OCI-LY7 (cell line): ENCODE measurements at regions not wholly inside any gene's neighbourhood (a gene's known extent, or its start where the extent isn't known, plus 50 kb on each side); places are given as distances from the start of the nearest gene placed in this dataset.

Experiments used
- BruUV-seq: library from RNA; stranded (reverse); fragments of 400-500 nt; replicated peaks from 2 replicates; lab custom pipeline; 2021; lab: Mats Ljungman, UMichigan
- CTCF ChIA-PET: fragments of 300-600 bp; sonication (Branson Sonifier 250); formaldehyde crosslinking; loops from one replicate; lab custom pipeline; 2022; ENCODE audit warnings: antibody characterized with exemption; ENCODE audit not compliant: unreplicated experiment; lab: Charles Lee
- POLR2A ChIA-PET: fragments of 300-600 bp; sonication (Branson Sonifier 250); formaldehyde crosslinking; loops from one replicate; lab custom pipeline; 2022; ENCODE audit warnings: antibody characterized with exemption; lab: Charles Lee
- DNase-seq: peaks from one replicate; pipeline ENCODE4 v3.0.0-alpha.2; 2015; ENCODE audit warnings: low spot score
- H2AFZ ChIP-seq: fragments of 200-600 bp; sonication (generic), shearing (Covaris generic); 2 replicates; pipeline ENCODE4 v1.6.1; 2014; ENCODE audit warnings: mild to moderate bottlenecking, antibody characterized with exemption, low read length, moderate library complexity
- H3K27ac ChIP-seq: fragments of 200-600 bp; sonication (generic); 2 replicates; pipeline ENCODE4 v1.5.1; 2014; ENCODE audit warnings: mixed run types, low read depth, mild to moderate bottlenecking, moderate library complexity, low read length, inconsistent platforms; ENCODE audit not compliant: poor library complexity, severe bottlenecking
- H3K36me3 ChIP-seq: fragments of 200-600 bp; sonication (generic); 2 replicates; pipeline ENCODE4 v1.6.1; 2014; ENCODE audit warnings: mild to moderate bottlenecking, antibody characterized with exemption, low read length, moderate library complexity, mixed read lengths; ENCODE audit not compliant: insufficient read depth
- H3K4me1 ChIP-seq: fragments of 200-600 bp; sonication (generic); 2 replicates; pipeline ENCODE4 v1.5.1; 2014; ENCODE audit warnings: mild to moderate bottlenecking, low read length; ENCODE audit not compliant: insufficient read depth, poor library complexity, severe bottlenecking
- H3K4me2 ChIP-seq: fragments of 200-600 bp; sonication (generic); 2 replicates; pipeline ENCODE4 v1.6.1; 2014; ENCODE audit warnings: mild to moderate bottlenecking, low read length
- H3K4me3 ChIP-seq: fragments of 200-600 bp; sonication (generic); 2 replicates; pipeline ENCODE4 v1.5.1; 2014; ENCODE audit warnings: mild to moderate bottlenecking, low read depth, low read length; ENCODE audit not compliant: poor library complexity, severe bottlenecking
- H3K79me2 ChIP-seq: fragments of 200-600 bp; sonication (generic); 2 replicates; pipeline ENCODE4 v1.6.1; 2016; ENCODE audit warnings: low read depth, mild to moderate bottlenecking, low read length, moderate library complexity, mixed read lengths; ENCODE audit not compliant: insufficient read depth
- H3K9me2 ChIP-seq: fragments of 200-600 bp; sonication (generic); 2 replicates; pipeline ENCODE4 v1.6.1; 2016; ENCODE audit warnings: mild to moderate bottlenecking, low read length, mixed read lengths; ENCODE audit not compliant: insufficient read depth
- H3K9me3 ChIP-seq: fragments of 200-600 bp; sonication (generic); 2 replicates; pipeline ENCODE4 v1.6.1; 2014; ENCODE audit warnings: mild to moderate bottlenecking, mixed run types, low read length, mixed read lengths
- H4K20me1 ChIP-seq: fragments of 200-600 bp; sonication (generic); 2 replicates; pipeline ENCODE4 v1.6.1; 2014; ENCODE audit warnings: mild to moderate bottlenecking, antibody characterized with exemption, low read length, moderate library complexity, mixed read lengths; ENCODE audit not compliant: insufficient read depth
- EZH2phosphoT487 ChIP-seq: fragments of 200-600 bp; sonication (generic); IDR thresholded peaks from 2 replicates; pipeline ENCODE4 v1.6.1; 2018; ENCODE audit warnings: low read depth, borderline replicate concordance, mild to moderate bottlenecking, mixed run types, antibody characterized with exemption, low read length, moderate library complexity, mixed read lengths
- intact Hi-C: fragments of 100-400 bp; cut with micrococcal nuclease; formaldehyde crosslinking; loops from one replicate; pipeline ENCODE4 v1.10.0; 2022; ENCODE audit not compliant: unreplicated experiment
- TF ChIP-seq, protein P1 (sequence below): fragments of 200-600 bp; sonication (generic); conservative IDR thresholded peaks from 2 replicates; pipeline ENCODE4 v1.5.1; 2014; ENCODE audit warnings: mild to moderate bottlenecking, antibody characterized with exemption, low read length, moderate library complexity, mixed read lengths

- no peak overlapping the region for H3K4me3 ChIP-seq
- H3K36me3 ChIP-seq, result no peaks in the 10 kb centered on the region
- no TSS peak for BruUV-seq
Measured at GRCh38 chr3:118097226-118097625, 937.4 kb downstream of the IGSF11 start.

GRCh38 chr3:118097660-118098059 lies 937.0 kb downstream of the IGSF11 start:
- no peak overlapping the region for H3K4me3 ChIP-seq
- H3K9me3 ChIP-seq, result peaks cover 2% of the 10 kb centered on the region; the same call in 1 of the 2 replicates
- H4K20me1 ChIP-seq, result no peaks in the 10 kb centered on the region
- H3K36me3 ChIP-seq, result no peaks in the 10 kb centered on the region
- H3K27ac ChIP-seq, result no peak overlapping the region
- BruUV-seq, result no TSS peak
- CTCF ChIA-PET, result no interaction called here
- no peak overlapping the region for H3K4me2 ChIP-seq
- H3K4me1 ChIP-seq, result no peaks in the 10 kb centered on the region
- no peak overlapping the region for H2AFZ ChIP-seq
- intact Hi-C loops, result no loop called here
- TF ChIP-seq, protein P1, sequence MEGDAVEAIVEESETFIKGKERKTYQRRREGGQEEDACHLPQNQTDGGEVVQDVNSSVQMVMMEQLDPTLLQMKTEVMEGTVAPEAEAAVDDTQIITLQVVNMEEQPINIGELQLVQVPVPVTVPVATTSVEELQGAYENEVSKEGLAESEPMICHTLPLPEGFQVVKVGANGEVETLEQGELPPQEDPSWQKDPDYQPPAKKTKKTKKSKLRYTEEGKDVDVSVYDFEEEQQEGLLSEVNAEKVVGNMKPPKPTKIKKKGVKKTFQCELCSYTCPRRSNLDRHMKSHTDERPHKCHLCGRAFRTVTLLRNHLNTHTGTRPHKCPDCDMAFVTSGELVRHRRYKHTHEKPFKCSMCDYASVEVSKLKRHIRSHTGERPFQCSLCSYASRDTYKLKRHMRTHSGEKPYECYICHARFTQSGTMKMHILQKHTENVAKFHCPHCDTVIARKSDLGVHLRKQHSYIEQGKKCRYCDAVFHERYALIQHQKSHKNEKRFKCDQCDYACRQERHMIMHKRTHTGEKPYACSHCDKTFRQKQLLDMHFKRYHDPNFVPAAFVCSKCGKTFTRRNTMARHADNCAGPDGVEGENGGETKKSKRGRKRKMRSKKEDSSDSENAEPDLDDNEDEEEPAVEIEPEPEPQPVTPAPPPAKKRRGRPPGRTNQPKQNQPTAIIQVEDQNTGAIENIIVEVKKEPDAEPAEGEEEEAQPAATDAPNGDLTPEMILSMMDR, result no peak
- TF ChIP-seq EZH2phosphoT487, result no peak
- no peaks in the 10 kb centered on the region for H3K9me2 ChIP-seq
- no peak for DNase-seq
- POLR2A ChIA-PET, result no interaction called here
- no peaks in the 10 kb centered on the region for H3K79me2 ChIP-seq

More at GRCh38 chr3:118097226-118097625, 937.4 kb downstream of the IGSF11 start:
- CTCF ChIA-PET, result no interaction called here
- no peak for TF ChIP-seq EZH2phosphoT487
- TF ChIP-seq, protein P1, result no peak
- H3K9me3 ChIP-seq, result peaks cover 3% of the 10 kb centered on the region; the same call in 1 of the 2 replicates
- POLR2A ChIA-PET, result no interaction called here
- no peak overlapping the region for H3K27ac ChIP-seq
- no peak overlapping the region for H2AFZ ChIP-seq
- no peak overlapping the region for H3K4me2 ChIP-seq
- no peaks in the 10 kb centered on the region for H3K9me2 ChIP-seq
- H4K20me1 ChIP-seq, result no peaks in the 10 kb centered on the region
- intact Hi-C loops, result no loop called here
- no peaks in the 10 kb centered on the region for H3K4me1 ChIP-seq
- H3K79me2 ChIP-seq, result no peaks in the 10 kb centered on the region
- DNase-seq, result no peak

GRCh38 chr3:118098827-118099226 lies 935.8 kb downstream of the IGSF11 start:
- CTCF ChIA-PET, result no interaction called here

More at GRCh38 chr3:118098827-118099226, 935.8 kb downstream of the IGSF11 start:
- POLR2A ChIA-PET, result no interaction called here
- intact Hi-C loops, result no loop called here
- DNase-seq, result no peak
- BruUV-seq, result no TSS peak
- Histone ChIP-seq H3K79me2 (no peaks in the 10 kb centered on the region), H3K4me2 (no peak overlapping the region), H3K27ac (no peak overlapping the region), H3K4me3 (no peak overlapping the region), H3K9me2 (no peaks in the 10 kb centered on the region), H4K20me1 (no peaks in the 10 kb centered on the region), H2AFZ (no peak overlapping the region), H3K36me3 (no peaks in the 10 kb centered on the region), H3K9me3 (no peaks in the 10 kb centered on the region), H3K4me1 (no peaks in the 10 kb centered on the region)
- TF ChIP-seq EZH2phosphoT487, result no peak
- TF ChIP-seq, protein P1, result no peak
